Transverse colon (tissue), 3 donors: ENCODE measurements at regions not wholly inside any gene's neighbourhood (a gene's known extent, or its start where the extent isn't known, plus 50 kb on each side); places are given as distances from the start of the nearest gene placed in this dataset.

Source experiments
- CTCF ChIP-seq, 5 experiments: fragments of 200-600 bp in 3 of 5; fragments of 450-650 bp in 2 of 5; sonication (generic) in 3 of 5; IDR thresholded peaks; 1 replicate in 2 of 5; 2 replicates in 3 of 5; pipeline ENCODE4 v1.5.1; 2016 to 2017; ENCODE audit warnings: antibody characterized with exemption in 5 of 5, inconsistent platforms in 3 of 5, mild to moderate bottlenecking in 2 of 5, moderate library complexity in 1 of 5
- POLR2A ChIP-seq: fragments of 450-650 bp; IDR thresholded peaks from one replicate; pipeline ENCODE4 v1.6.1; 2016; ENCODE audit warnings: antibody characterized with exemption, mild to moderate bottlenecking, moderate library complexity

- TF ChIP-seq CTCF (IDR thresholded peaks at IDR 0.05) (no peak), POLR2A (no peak)
Observed at GRCh38 chr18:31244771-31245394, 73.1 kb upstream of the DSG1 start.
